WTC11 (cell line): ENCODE measurements at regions not wholly inside any gene's neighbourhood (a gene's known extent, or its start where the extent isn't known, plus 50 kb on each side); places are given as distances from the start of the nearest gene placed in this dataset.

Source experiments
- ATAC-seq: fragments of 200-7000 bp; cut with Tn5 transposase; 2 replicates; pipeline ENCODE4 v1.10.0; 2021; ENCODE audit warnings: mild to moderate bottlenecking, moderate library complexity
- CTCF ChIA-PET: fragments of 300-600 bp; sonication (Branson Sonifier 250); formaldehyde crosslinking; loops from one replicate; lab custom pipeline; 2021; ENCODE audit warnings: antibody characterized with exemption; lab: Charles Lee
- POLR2A ChIA-PET: fragments of 350-600 bp; sonication (Branson Sonifier 250); formaldehyde crosslinking; loops from one replicate; lab custom pipeline; 2021; ENCODE audit warnings: antibody characterized with exemption; lab: Charles Lee
- DNase-seq: peaks from one replicate; pipeline ENCODE4 v3.0.0; 2021; ENCODE audit warnings: low spot score
- H3K27ac Mint-ChIP-seq: 2 replicates; pipeline ENCODE4 v1.8.0; 2021; ENCODE audit warnings: mixed read lengths
- H3K27me3 Mint-ChIP-seq: 2 replicates; pipeline ENCODE4 v1.8.0; 2021; ENCODE audit warnings: low read depth, mild to moderate bottlenecking, moderate library complexity, mixed read lengths
- H3K36me3 Mint-ChIP-seq: 2 replicates; pipeline ENCODE4 v1.8.0; 2021; ENCODE audit warnings: mixed read lengths
- H3K4me1 Mint-ChIP-seq: 2 replicates; pipeline ENCODE4 v1.8.0; 2022; ENCODE audit warnings: mixed read lengths
- H3K4me3 Mint-ChIP-seq: 2 replicates; pipeline ENCODE4 v1.8.0; 2021; ENCODE audit warnings: mild to moderate bottlenecking, moderate library complexity, mixed read lengths
- H3K9me3 Mint-ChIP-seq: 2 replicates; pipeline ENCODE4 v1.8.0; 2021; ENCODE audit warnings: mixed read lengths
- ATF6 ChIP-seq: sonication (generic); formaldehyde crosslinking; IDR thresholded peaks from 2 replicates; pipeline ENCODE4 v1.8.1; 2023; ENCODE audit warnings: mild to moderate bottlenecking, missing genetic modification reagents
- CBFB ChIP-seq: sonication (generic); formaldehyde crosslinking; IDR thresholded peaks from 2 replicates; pipeline ENCODE4 v1.8.1; 2022; ENCODE audit warnings: mild to moderate bottlenecking, low read depth, missing genetic modification reagents
- CREB1 ChIP-seq: sonication (generic); formaldehyde crosslinking; IDR thresholded peaks from 2 replicates; pipeline ENCODE4 v1.8.0; 2023; ENCODE audit warnings: mild to moderate bottlenecking, missing genetic modification reagents
- E2F4 ChIP-seq: sonication (generic); formaldehyde crosslinking; IDR thresholded peaks from 2 replicates; pipeline ENCODE4 v1.8.1; 2022; ENCODE audit warnings: low read depth, mild to moderate bottlenecking, moderate library complexity, missing genetic modification reagents, borderline replicate concordance
- SOX15 ChIP-seq: fragments of 250-450 bp; sonication (Bioruptor Pico); IDR thresholded peaks from 2 replicates; pipeline ENCODE4 v1.9.0; 2021; ENCODE audit warnings: mild to moderate bottlenecking
- STAT6 ChIP-seq: sonication (generic); formaldehyde crosslinking; conservative IDR thresholded peaks from 2 replicates; pipeline ENCODE4 v1.8.1; 2023; ENCODE audit warnings: mild to moderate bottlenecking, low read depth, missing genetic modification reagents, moderate library complexity
- TCF7 ChIP-seq: sonication (generic); formaldehyde crosslinking; IDR thresholded peaks from 2 replicates; pipeline ENCODE4 v1.8.0; 2022; ENCODE audit warnings: mild to moderate bottlenecking, low read depth, missing genetic modification reagents, moderate library complexity
- TEAD4 ChIP-seq: sonication (generic); formaldehyde crosslinking; IDR thresholded peaks from 2 replicates; pipeline ENCODE4 v1.8.0; 2022; ENCODE audit warnings: mild to moderate bottlenecking, missing genetic modification reagents
- ZBTB21 ChIP-seq: sonication (generic); formaldehyde crosslinking; IDR thresholded peaks from 2 replicates; pipeline ENCODE4 v1.8.1; 2023; ENCODE audit warnings: mild to moderate bottlenecking, missing genetic modification reagents, borderline replicate concordance
- ZNF532 ChIP-seq: fragments of 250-450 bp; sonication (Bioruptor Pico); IDR thresholded peaks from 2 replicates; pipeline ENCODE4 v1.9.0; 2021; ENCODE audit warnings: mild to moderate bottlenecking, borderline replicate concordance
- ZSCAN18 ChIP-seq: fragments of 250-450 bp; sonication (Bioruptor Pico); IDR thresholded peaks from 2 replicates; pipeline ENCODE4 v2.1.2; 2022; ENCODE audit warnings: mild to moderate bottlenecking, moderate library complexity
- TF ChIP-seq, protein P1 (sequence below): fragments of 250-450 bp; sonication (Bioruptor Pico); IDR thresholded peaks from 2 replicates; pipeline ENCODE4 v1.9.0; 2021; ENCODE audit warnings: mild to moderate bottlenecking
- TF ChIP-seq, protein P2 (sequence below): sonication (generic); formaldehyde crosslinking; IDR thresholded peaks from 2 replicates; pipeline ENCODE4 v1.8.1; 2022; ENCODE audit warnings: missing genetic modification reagents, borderline replicate concordance

GRCh38 chr9:30915451-30915850, 1469.0 kb upstream of the ACO1 start:
- H3K36me3 Mint-ChIP-seq = peaks cover 7% of the 10 kb centered on the region
- peaks cover 18% of the 10 kb centered on the region for H3K4me1 Mint-ChIP-seq
- CTCF ChIA-PET = no interaction called here
- peaks cover 66% of the 10 kb centered on the region for H3K27me3 Mint-ChIP-seq
- no peak overlapping the region for H3K4me3 Mint-ChIP-seq
- DNase-seq = no peak
- peaks cover 9% of the 10 kb centered on the region for H3K9me3 Mint-ChIP-seq
- TF ChIP-seq E2F4 (no peak), SOX15 (CRISPR knock-in tag) (no peak), ZNF532 (no peak), ATF6 (CRISPR knock-in tag) (no peak), CREB1 (CRISPR knock-in tag) (no peak), STAT6 (CRISPR knock-in tag) (no peak), ZSCAN18 (no peak), TCF7 (CRISPR knock-in tag) (no peak), ZBTB21 (CRISPR knock-in tag) (no peak), TEAD4 (CRISPR knock-in tag) (no peak), CBFB (CRISPR knock-in tag) (no peak)
- TF ChIP-seq, protein P1, sequence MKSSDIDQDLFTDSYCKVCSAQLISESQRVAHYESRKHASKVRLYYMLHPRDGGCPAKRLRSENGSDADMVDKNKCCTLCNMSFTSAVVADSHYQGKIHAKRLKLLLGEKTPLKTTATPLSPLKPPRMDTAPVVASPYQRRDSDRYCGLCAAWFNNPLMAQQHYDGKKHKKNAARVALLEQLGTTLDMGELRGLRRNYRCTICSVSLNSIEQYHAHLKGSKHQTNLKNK (CRISPR knock-in tag) = no peak
- TF ChIP-seq, protein P2, sequence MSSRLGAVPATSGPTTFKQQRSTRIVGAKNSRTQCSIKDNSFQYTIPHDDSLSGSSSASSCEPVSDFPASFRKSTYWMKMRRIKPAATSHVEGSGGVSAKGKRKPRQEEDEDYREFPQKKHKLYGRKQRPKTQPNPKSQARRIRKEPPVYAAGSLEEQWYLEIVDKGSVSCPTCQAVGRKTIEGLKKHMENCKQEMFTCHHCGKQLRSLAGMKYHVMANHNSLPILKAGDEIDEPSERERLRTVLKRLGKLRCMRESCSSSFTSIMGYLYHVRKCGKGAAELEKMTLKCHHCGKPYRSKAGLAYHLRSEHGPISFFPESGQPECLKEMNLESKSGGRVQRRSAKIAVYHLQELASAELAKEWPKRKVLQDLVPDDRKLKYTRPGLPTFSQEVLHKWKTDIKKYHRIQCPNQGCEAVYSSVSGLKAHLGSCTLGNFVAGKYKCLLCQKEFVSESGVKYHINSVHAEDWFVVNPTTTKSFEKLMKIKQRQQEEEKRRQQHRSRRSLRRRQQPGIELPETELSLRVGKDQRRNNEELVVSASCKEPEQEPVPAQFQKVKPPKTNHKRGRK (CRISPR knock-in tag) = no peak
- POLR2A ChIA-PET = no interaction called here
- ATAC-seq = no peak
- no peak overlapping the region for H3K27ac Mint-ChIP-seq
